ENCODE measurements at regions not wholly inside any gene's neighbourhood (a gene's known extent, or its start where the extent isn't known, plus 50 kb on each side); places are given as distances from the start of the nearest gene placed in this dataset.
"Not testable (repeated sequence)": the region's sequence is repeated elsewhere in the genome, so short reads cannot be mapped to it uniquely, and the experiment has no call there.

GRCh38 chr4:4084171-4084570 lies 142.6 kb downstream of the OTOP1 start:
- TF ChIP-seq, protein P1, sequence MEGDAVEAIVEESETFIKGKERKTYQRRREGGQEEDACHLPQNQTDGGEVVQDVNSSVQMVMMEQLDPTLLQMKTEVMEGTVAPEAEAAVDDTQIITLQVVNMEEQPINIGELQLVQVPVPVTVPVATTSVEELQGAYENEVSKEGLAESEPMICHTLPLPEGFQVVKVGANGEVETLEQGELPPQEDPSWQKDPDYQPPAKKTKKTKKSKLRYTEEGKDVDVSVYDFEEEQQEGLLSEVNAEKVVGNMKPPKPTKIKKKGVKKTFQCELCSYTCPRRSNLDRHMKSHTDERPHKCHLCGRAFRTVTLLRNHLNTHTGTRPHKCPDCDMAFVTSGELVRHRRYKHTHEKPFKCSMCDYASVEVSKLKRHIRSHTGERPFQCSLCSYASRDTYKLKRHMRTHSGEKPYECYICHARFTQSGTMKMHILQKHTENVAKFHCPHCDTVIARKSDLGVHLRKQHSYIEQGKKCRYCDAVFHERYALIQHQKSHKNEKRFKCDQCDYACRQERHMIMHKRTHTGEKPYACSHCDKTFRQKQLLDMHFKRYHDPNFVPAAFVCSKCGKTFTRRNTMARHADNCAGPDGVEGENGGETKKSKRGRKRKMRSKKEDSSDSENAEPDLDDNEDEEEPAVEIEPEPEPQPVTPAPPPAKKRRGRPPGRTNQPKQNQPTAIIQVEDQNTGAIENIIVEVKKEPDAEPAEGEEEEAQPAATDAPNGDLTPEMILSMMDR (optimal IDR thresholded peaks at IDR 0.05 in 1 of 3, IDR thresholded peaks at IDR 0.05 in 1 of 3, conservative IDR thresholded peaks at IDR 0.05 in 1 of 3; ENCODE audit: extremely low read depth in 1 of 3, insufficient read depth in 2 of 3, low read length in 3 of 3): not testable (repeated sequence)
- TF ChIP-seq EZH2 (IDR thresholded peaks at IDR 0.05; ENCODE audit: low read length): not testable (repeated sequence)
